ENCODE measurements at regions not wholly inside any gene's neighbourhood (a gene's known extent, or its start where the extent isn't known, plus 50 kb on each side); places are given as distances from the start of the nearest gene placed in this dataset.
"Not testable (repeated sequence)": the region's sequence is repeated elsewhere in the genome, so short reads cannot be mapped to it uniquely, and the experiment has no call there.

DNA sequence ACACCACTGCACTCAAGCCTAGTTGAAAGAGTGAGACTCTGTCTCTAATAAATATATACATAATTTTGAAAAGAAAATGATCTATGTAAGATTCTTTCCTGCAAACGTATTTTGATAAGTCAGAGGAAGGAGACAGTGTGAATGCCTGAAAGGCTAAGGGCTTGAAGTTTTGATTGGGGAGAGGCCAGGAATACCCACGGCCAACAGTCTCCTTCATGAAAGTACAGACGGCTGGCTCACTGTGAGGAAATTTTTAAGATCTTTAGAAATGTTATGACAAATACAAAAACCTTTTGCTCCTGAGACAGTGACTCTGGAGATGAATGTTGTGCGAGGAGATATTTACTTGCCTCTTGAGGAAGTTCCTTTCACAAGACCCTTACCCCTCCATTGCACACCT is 111.4 kb upstream of the KLHL13 start:
- TF ChIP-seq, protein P1, sequence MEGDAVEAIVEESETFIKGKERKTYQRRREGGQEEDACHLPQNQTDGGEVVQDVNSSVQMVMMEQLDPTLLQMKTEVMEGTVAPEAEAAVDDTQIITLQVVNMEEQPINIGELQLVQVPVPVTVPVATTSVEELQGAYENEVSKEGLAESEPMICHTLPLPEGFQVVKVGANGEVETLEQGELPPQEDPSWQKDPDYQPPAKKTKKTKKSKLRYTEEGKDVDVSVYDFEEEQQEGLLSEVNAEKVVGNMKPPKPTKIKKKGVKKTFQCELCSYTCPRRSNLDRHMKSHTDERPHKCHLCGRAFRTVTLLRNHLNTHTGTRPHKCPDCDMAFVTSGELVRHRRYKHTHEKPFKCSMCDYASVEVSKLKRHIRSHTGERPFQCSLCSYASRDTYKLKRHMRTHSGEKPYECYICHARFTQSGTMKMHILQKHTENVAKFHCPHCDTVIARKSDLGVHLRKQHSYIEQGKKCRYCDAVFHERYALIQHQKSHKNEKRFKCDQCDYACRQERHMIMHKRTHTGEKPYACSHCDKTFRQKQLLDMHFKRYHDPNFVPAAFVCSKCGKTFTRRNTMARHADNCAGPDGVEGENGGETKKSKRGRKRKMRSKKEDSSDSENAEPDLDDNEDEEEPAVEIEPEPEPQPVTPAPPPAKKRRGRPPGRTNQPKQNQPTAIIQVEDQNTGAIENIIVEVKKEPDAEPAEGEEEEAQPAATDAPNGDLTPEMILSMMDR (IDR thresholded peaks at IDR 0.05; ENCODE audit: insufficient read depth, low read length) = no peak
- H3K4me3 ChIP-seq (ENCODE audit: low read depth, low read length) = no peak overlapping the region
- peak; percentile 20 for DNase-seq (ENCODE audit: low read depth)

DNA sequence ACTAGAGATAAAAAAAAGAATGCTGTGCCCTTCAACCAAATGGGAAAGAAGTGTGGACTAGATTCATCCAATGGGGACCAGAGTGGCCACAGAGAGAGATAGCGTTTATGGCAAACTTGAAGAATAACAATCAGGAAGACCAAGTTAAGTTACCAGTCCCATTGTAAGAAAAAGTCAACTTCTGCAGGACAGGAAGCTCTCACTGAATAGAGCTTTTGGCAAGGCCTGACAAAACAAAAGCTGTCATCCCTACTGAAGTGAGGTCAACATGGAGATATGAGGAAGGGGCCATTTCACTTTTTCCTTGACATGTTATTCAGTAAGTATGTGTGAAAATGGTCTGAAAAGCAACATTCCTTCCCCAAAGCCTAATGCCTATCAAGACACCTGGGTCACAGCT is 111.8 kb upstream of the KLHL13 start:
- no peak overlapping the region for H3K4me3 ChIP-seq (ENCODE audit: low read depth, low read length)
- DNase-seq (ENCODE audit: low read depth) = no peak
- TF ChIP-seq, protein P1 (IDR thresholded peaks at IDR 0.05; ENCODE audit: insufficient read depth, low read length) = no peak

DNA sequence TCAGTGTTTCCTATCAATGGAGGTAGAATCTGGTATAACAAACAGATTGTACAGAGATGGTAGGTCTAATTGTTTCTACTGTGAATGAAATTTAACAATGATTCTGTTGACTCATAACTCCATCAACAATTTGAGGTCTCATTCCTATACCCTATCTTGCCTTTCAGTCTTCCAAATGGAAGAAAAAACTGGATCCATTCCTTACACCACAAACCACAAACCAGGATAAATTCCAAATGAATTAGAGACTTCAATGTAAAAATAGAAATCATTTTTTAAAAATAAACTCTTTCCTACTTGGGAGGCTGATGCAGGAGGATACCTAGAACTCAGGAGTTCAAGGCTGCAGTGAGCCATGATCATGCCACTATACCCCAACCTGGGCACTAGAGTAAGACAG is 114.4 kb upstream of the WDR44 start:
- peak; percentile 45 for DNase-seq (ENCODE audit: low read depth)
- no peak overlapping the region for H3K4me3 ChIP-seq (ENCODE audit: low read depth, low read length)
- TF ChIP-seq, protein P1 (IDR thresholded peaks at IDR 0.05; ENCODE audit: insufficient read depth, low read length) = no peak

DNA sequence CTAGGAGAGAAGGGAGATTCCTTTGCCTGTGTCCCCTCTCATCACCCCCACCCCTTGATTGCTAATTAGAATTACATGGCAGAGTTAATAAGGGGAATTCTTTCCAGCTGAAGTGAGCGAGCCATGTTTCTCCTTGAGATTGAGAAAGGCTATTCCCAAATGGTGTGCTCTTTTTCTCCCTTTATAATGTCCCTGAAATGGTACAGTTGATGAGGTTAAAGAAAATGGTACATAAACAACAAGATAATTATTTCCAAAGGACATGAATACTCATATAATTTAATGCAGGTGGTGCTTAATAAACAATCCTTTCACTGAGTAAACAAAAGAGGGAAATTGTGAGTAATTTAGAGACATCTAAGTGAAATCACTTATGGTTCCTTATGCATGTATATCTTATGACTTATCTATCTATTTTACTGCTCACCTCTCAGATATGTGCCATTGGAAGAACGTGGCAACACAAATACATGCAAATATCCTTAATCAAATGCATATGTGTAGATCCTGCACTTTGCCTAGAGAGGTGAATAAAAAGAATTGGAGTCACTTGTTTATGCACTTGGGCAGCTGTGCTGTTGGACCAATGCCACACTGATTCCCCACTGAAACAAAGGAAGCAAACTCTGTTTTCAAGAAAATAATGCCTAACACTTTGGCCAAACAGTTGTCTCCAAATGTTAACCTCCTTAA is 106.6 kb upstream of the WDR44 start:
- DNase-seq (ENCODE audit: low read depth) = no peak
- TF ChIP-seq, protein P1 (IDR thresholded peaks at IDR 0.05; ENCODE audit: insufficient read depth, low read length) = no peak
- no peak overlapping the region for H3K4me3 ChIP-seq (ENCODE audit: low read depth, low read length)

DNA sequence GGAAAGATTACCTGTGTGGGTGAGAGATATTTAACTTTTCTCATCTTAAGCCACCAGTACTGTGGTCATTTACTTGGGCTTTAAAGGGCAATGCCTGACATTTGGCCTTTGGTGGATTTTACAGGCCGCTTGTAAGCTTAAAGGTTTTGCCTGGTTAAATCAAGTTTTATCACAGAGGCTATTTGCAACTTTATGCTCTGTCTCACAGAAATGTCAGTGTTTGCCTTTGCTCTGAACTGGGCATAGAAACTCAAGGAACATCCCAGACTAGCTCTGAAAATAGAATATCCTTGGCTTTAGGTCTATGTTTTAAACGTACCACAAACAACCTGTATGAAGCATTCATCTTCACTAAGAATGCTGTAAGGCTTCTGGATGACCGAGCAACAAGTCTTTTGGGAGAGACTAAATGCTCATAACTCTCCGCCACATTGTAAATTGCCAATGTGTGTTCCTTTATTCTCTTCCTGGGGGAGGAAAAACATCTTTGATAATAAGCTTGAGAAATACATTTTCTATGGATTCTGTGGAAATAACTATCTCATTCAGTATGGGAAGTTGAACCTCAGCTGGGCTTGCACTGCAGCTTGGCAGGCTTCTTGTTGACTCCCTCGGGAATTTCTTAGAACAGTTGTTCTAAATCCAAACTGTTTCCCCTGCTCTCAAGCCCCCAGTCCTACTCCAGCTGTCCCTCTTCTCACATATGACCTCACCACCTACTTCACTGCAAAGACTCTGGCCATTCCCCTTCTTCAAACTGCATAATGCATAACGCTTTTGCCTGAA is 105.8 kb upstream of the WDR44 start:
- TF ChIP-seq, protein P1 (IDR thresholded peaks at IDR 0.05; ENCODE audit: insufficient read depth, low read length) = no peak
- DNase-seq (ENCODE audit: low read depth) = no peak

DNA sequence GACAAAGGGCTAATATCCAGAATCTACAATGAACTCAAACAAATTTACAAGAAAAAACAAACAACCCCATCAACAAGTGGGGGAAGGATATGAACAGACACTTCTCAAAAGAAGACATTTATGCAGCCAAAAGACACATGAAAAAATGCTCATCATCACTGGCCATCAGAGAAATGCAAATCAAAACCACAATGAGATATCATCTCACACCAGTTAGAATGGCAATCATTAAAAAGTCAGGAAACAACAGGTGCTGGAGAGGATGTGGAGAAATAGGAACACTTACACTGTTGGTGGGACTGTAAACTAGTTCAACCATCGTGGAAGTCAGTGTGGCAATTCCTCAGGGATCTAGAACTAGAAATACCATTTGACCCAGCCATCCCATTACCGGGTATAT is 98.9 kb upstream of the WDR44 start:
- not testable (repeated sequence) for DNase-seq (ENCODE audit: low read depth); H3K4me3 ChIP-seq (ENCODE audit: low read depth, low read length)

More for the DNA sequence above, 105.8 kb upstream of the WDR44 start:
- no peak overlapping the region for H3K4me3 ChIP-seq (ENCODE audit: low read depth, low read length)

DNA sequence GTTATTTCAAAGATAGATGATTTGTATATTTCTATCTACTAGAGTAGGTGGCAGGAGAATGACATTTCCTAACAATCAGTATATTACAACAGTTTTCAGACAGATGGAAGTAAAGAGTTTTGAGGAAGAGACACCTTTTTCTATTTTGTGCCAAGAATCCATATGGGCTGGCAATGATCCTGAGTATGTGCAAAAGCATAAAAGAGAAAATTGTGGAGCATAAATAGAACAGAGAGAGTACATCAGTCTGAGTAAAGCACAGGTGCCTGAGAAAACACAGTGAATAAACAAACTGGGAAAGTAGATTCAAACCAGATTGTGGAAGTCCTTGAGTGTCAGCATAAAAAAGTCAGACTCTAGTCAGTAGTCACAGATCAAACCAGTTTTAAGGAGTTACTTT is 96.8 kb upstream of the WDR44 start:
- TF ChIP-seq, protein P1 (IDR thresholded peaks at IDR 0.05; ENCODE audit: insufficient read depth, low read length) = no peak
- H3K4me3 ChIP-seq (ENCODE audit: low read depth, low read length) = no peak overlapping the region
- DNase-seq (ENCODE audit: low read depth) = no peak

Measured in fibroblast of the aortic adventitia (primary cell).